GM18505 (cell line): ENCODE measurements at regions not wholly inside any gene's neighbourhood (a gene's known extent, or its start where the extent isn't known, plus 50 kb on each side); places are given as distances from the start of the nearest gene placed in this dataset.

Experiments
- ATAC-seq: cut with Tn5 transposase; IDR thresholded peaks from one replicate; pipeline ENCODE4 v1.9.1; 2021; ENCODE audit not compliant: unreplicated experiment
- POLR2A ChIP-seq: IDR thresholded peaks from 4 replicates; pipeline ENCODE4 v1.6.1; 2011; ENCODE audit warnings: borderline replicate concordance; ENCODE audit not compliant: insufficient read depth, insufficient read length; ENCODE audit errors: extremely low read depth

DNA sequence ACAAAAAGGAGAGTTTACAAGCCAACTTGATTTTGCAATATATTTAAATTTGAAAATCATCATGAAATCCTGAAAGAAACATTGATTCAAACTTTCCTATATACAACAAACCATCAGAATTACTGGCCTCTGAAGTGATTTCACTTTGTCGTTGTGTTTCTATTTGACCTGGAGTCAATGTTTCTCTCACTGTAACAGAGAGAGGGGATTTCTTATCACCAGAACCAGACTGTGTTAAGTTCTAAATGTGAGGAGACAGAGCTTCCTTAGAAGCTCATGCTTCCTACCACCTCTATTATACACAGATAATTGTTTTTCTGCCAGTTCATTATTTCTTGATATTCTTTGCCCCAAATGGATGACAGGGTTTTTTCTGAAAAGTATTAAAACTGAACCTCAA is 245.0 kb upstream of the RND3 start:
- TF ChIP-seq POLR2A = no peak
- no peak for ATAC-seq

DNA sequence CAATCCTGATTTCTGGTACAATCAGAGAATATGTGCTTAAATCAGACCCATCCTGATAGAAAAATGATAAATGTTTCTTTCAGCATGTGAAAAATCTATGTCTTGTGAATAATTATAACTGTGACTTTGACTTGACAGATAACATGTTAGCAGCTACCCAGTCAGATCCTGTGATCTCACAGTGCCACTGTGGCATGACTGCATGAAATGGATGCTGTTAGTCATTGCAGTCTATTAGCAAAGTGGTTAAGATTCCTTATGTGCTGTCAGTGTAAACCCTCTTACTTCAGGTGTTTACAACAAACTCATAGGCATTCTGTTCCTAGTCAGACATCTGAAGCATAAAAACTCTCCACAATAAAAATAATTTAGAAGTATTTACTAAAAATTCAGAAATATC is 244.6 kb upstream of the RND3 start:
- no peak for TF ChIP-seq POLR2A
- peak; percentile 63 for ATAC-seq

DNA sequence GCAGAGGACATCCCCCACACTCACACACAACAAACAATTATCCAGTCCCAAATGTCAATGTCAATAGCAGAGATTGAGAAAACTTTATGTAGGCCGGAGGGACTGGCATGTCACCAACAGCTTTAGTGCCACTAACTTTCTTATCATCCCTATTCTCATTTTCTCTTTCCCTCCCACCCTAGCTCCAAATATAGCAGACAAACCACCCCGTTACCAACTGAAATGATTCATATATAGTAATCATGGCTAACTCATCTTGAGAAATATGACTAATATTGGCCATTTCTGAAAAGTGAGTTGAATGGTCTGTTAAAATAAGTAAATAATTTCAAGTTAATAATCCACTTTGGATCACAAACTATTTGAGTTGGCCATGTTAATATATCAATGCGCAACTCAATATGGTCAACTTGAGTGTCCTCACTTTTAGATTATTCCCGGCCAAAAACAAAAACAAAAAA is 242.1 kb upstream of the RND3 start:
- TF ChIP-seq POLR2A = no peak
- no peak for ATAC-seq

DNA sequence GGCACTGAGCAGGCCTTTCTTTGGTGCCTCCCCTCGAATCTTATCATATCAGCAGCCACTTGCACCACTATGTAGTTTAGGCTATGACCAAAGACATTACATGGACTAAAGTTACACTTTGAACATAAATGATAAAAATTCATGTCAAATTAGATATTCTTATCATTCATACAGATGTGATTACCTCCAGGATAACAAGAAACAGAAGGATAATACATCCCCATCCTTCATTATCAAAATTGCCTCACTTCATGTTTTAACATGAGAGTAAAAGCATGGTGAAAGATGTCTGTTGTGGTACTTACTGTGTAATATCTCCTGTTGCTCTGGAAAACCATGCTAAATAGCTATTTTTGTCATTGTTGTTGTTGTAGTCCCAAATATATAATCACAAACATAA is 230.8 kb upstream of the RND3 start:
- ATAC-seq = no peak
- TF ChIP-seq POLR2A = no peak

DNA sequence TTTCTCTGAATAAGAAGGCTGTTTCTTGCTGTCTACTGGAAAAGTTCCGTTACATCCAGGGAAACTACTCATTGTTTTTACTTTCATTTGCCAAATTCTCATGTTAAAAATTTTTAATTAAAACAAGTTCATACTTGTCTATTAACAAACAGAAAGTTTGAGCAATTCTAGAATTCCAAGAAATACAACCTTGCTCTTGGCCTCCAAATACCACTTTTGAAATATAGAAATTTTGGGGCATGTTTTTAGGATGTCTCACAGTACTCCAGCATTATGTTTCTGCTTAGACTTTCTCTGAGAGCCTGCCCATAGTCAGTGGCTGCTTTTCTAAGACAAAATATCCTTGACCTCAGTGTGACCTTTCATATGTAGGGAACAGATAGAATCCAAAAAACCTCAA is 228.7 kb upstream of the RND3 start:
- no peak for TF ChIP-seq POLR2A
- ATAC-seq = no peak

DNA sequence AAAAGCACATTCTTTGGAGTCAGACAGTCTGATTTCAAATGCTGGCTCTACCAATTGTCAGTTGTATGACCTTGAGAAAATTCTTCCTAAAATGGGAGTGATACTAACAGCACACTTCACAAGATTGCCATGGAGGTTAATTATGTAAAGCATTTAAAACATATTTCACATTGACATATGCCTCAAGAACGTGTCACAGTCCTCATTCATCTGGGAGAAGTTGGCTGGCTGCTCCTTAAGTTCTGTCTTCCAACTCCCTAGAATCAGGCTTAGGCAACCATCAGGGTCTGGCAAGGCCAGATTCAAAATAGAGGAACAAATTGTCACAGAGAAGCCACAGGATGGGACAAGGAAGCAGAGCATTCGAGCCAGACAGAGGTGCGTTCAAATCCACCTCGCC is 228.0 kb upstream of the RND3 start:
- no peak for TF ChIP-seq POLR2A
- no peak for ATAC-seq

DNA sequence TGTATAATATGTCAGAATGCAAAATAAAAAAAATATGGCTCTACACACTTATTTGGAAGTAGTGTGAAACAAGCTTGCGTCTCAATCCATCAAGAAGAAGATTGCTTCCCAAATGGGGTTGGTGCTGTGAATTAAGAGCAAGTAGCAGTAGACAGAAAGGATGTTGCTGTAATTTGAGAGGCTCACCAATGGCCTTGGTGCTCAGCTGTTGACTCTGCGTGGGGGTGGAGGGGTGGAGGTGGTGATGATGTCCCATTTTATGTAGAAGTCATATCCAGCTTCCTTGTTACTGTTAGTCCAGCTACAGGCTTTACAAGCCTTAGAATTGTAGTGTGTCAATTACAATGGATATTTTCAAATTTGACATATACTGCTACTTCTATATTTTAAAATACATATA is 223.4 kb upstream of the RND3 start:
- ATAC-seq = no peak

DNA sequence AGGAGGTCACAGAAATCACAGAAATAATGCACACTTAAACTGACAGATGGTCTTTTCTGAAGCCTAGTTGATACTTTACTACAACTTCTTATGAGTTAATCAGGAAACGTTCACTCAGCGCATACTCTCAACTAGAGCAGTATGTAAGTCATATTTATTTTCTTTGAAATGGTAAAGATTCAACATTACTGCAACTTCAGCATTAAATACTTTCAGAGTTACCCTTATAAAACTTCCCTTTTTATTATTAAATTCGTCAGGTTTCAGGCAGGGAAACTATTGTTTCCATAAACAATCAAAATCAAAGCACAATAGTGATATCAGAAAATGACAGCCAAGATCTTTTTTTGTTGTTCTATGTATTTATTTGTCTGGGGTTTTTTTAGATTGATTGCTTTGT is 222.6 kb upstream of the RND3 start:
- no peak for ATAC-seq
- TF ChIP-seq POLR2A = no peak

More for the DNA sequence above, 223.4 kb upstream of the RND3 start:
- TF ChIP-seq POLR2A = no peak

DNA sequence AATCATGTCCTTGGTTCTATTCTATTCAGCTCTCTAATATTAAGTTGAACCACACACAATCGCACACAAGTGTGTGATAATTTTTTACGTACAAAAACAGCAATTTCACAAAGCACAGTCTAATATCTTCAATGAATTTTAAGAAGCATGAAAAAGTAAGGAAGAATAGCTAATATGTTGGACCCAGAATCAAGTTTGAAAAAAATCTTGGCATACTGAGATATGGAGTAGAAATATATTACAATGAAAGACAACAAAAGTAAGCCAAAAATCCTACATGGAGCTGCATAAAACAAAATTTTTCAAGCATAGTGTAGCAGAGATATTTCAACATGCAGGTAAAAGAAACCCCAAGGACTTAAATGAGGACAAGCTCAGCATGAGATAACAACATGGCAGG is 219.1 kb upstream of the RND3 start:
- no peak for TF ChIP-seq POLR2A
- ATAC-seq = no peak

DNA sequence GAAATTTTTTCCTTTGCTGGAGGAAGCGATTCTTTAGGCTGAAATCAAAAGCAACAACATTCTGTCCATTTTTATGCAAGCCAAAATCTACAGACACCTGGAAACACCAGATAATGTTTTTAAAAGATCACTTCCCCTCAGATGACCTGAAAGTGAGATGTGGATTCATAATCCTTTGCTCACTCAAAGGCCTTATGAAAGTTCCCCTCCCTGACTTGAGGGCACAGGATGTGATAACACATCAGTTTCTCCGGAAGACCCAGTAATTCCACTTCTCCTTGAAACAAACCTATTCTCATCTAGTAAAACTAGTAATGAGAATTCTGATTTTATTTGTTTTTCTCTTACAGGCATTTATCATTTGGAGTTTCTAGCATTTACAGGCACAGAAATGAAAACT is 218.3 kb upstream of the RND3 start:
- ATAC-seq = no peak
- no peak for TF ChIP-seq POLR2A

DNA sequence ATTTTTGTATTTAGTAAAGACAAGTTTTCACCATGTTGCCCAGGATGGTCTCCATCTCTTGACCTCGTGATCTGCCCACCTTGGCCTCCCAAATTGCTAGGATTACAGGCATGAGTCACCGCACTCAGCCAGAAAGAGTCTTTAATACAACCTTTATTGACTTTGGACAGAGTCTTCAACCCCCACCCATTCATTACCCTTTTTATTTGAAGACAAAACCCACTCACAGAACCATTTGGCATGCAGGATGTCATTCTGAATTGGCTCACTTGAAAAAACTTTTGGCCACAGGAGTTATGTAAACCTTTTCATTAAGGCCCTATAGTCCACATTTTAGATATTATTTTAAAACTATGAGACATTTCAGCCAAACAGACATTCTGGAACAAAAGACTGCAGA is 217.9 kb upstream of the RND3 start:
- TF ChIP-seq POLR2A = no peak
- ATAC-seq = no peak

DNA sequence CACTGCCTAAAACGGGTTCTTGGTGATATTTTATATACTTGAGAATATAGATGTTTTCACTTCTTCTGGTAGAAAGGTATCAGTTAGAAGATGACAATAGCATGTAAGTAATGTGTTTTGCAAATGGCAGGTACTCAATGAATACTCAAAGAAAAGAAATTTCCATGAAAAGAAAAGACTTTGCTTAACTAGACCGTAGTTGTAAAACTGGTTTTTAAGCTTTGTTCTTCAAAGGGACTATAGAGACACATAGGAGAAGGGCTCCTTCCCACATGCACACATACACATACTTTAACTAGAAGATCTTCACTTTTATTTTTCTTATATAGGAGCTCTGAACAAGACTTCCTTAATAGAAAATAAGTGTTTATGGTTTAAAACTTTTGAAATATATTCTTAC is 215.3 kb upstream of the RND3 start:
- ATAC-seq = no peak
- TF ChIP-seq POLR2A = no peak

DNA sequence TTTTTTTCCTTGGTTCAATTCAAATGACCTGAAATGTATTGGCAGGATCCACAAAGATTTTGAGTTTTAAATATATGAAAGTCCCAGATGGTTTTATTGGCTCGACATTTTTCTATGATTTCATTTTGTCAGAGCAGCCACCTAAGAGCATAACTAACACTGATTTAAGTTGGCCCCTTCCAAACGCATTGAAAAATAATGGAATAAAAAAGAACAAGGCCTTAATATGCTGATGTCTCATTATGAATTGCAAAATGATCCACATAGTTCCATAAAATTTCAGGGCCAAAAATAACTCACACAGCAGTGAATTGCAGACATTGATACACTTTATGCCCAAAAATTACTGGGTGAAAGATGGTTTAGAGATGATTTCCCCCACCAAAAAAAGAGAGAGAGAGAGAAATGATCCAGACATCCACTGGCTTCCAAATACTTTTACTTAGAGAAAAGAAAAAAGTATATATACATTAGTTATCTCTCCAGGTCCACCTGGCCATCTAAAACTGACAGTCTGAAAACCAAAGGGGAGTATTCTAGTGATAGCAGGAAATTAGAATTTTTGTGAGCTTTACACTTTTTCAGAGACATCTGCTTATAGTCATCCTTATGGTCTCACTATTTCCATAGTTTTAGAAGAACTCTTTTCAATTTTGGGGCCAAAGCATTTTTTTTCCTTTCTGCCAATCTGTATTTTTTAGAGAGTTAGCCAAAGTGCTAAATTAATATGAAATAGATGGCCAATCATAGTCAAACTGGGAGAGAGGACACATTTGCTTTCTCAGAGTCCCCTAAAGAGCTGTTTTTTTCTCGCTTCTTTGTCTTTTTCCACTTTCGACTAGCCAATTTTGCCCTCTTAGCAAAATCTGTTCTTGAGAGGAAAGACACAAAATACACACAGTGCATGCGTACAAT is 213.5 kb upstream of the RND3 start:
- no peak for TF ChIP-seq POLR2A
- ATAC-seq = no peak

DNA sequence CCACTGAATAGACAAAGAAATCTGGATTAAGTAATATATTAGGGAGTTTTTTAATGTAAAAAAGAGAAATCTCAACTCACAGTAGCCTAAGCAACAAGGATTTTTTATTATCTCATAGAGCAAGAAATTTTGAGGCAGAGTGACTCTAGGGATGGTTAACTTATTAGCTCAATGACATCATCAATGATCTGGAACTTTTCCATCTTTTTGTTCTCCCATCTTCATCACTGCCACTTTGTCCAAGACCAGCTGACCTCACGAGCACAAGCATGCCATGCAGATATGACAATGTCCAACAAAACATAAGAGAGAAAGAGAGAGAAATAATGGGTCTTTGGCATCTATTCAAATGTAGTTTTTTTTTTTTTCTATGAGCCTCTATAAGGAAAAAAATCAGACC is 211.8 kb upstream of the RND3 start:
- ATAC-seq = no peak
- TF ChIP-seq POLR2A = no peak

DNA sequence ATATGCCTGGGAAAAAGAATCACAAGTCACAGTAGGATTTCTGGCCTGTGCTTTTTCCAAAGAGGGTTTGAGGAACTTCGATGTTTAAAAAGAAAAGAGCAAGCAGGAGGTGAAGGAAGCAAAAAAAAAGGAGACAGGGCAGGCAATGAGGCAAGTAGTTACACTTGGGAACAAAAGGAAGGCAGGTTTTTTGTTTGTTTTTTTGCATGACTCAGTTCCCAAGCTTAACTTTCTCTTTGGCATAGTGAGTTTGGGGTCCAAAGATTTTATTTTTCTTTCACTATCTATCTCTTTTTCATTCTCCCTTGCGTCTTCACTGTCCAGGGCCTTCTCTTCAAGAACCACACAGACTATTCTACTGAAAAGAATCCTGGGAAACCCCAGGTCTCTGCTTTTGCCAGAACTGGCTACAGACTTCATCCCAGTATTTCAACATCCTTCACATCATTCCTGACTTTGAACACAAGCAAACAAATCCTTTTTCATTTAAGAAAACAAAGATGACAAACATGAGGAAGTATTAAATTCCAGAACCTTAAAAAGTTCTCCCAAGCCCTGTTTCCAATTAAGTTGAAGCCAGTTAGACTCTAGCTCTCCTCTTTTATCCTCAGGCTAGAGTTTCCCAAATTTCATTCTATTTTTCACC is 210.7 kb upstream of the RND3 start:
- no peak for ATAC-seq
- no peak for TF ChIP-seq POLR2A

DNA sequence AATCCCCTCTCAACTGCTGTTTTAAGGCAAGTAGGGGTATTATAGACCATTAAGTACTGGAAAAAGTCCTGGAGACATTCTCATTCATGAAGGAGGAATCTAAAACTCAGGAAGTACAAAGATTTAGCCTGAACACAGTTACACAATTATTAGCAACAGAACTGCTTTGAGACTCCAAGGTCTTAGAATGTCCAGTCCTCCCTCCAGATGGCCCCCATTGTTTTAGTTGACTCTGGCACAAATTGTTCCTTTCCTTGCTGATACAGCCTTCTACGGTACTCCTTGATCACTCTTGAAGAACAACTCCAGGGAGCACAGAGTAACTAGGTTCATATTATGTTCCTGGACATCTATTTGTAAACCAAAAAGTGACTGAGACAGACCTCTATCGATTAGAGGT is 210.1 kb upstream of the RND3 start:
- TF ChIP-seq POLR2A = no peak
- ATAC-seq = no peak
